GM21381 (cell line): ENCODE measurements at regions not wholly inside any gene's neighbourhood (a gene's known extent, or its start where the extent isn't known, plus 50 kb on each side); places are given as distances from the start of the nearest gene placed in this dataset.
"Not testable (repeated sequence)": the region's sequence is repeated elsewhere in the genome, so short reads cannot be mapped to it uniquely, and the experiment has no call there.

Experiments
- ATAC-seq: cut with Tn5 transposase; IDR thresholded peaks from one replicate; pipeline ENCODE4 v1.9.1; 2021; ENCODE audit warnings: mild to moderate bottlenecking, moderate library complexity; ENCODE audit not compliant: unreplicated experiment

GRCh38 chrY:12358337-12358736 is 342.7 kb upstream of the USP9Y start:
- no peak for ATAC-seq

GRCh38 chrY:12359867-12360266 is 341.2 kb upstream of the USP9Y start:
- ATAC-seq, result no peak

GRCh38 chrY:12360496-12360895 is 340.5 kb upstream of the USP9Y start:
- no peak for ATAC-seq

GRCh38 chrY:12365311-12365910 is 335.6 kb upstream of the USP9Y start:
- ATAC-seq, result no peak

GRCh38 chrY:12374588-12374987 is 326.4 kb upstream of the USP9Y start:
- not testable (repeated sequence) for ATAC-seq

- not testable (repeated sequence) for ATAC-seq
Observed at GRCh38 chrY:12391655-12392559, 309.1 kb upstream of the USP9Y start.

- ATAC-seq, result no peak
Observed at GRCh38 chrY:12393190-12393589, 307.8 kb upstream of the USP9Y start.

GRCh38 chrY:12395381-12396120 is 305.5 kb upstream of the USP9Y start:
- not testable (repeated sequence) for ATAC-seq

- ATAC-seq, result no peak
Observed at GRCh38 chrY:12403916-12404315, 297.1 kb upstream of the USP9Y start.

- no peak for ATAC-seq
Observed at GRCh38 chrY:12408236-12408635, 292.8 kb upstream of the USP9Y start.

GRCh38 chrY:12410696-12411095 is 290.3 kb upstream of the USP9Y start:
- no peak for ATAC-seq

GRCh38 chrY:12421072-12421787 is 279.8 kb upstream of the USP9Y start:
- ATAC-seq, result no peak

GRCh38 chrY:12421788-12422124 is 279.3 kb upstream of the USP9Y start:
- ATAC-seq, result no peak

- no peak for ATAC-seq
Observed at GRCh38 chrY:12422536-12422935, 278.5 kb upstream of the USP9Y start.

GRCh38 chrY:12423416-12424252 is 277.4 kb upstream of the USP9Y start:
- ATAC-seq, result no peak

- no peak for ATAC-seq
Observed at GRCh38 chrY:12425506-12425905, 275.5 kb upstream of the USP9Y start.

GRCh38 chrY:12427361-12427760 is 273.7 kb upstream of the USP9Y start:
- no peak for ATAC-seq

GRCh38 chrY:12431546-12431945 is 269.5 kb upstream of the USP9Y start:
- ATAC-seq, result no peak

GRCh38 chrY:12438823-12439222 is 262.2 kb upstream of the USP9Y start:
- not testable (repeated sequence) for ATAC-seq

- no peak for ATAC-seq
Observed at GRCh38 chrY:12444200-12444599, 256.8 kb upstream of the USP9Y start.
